ENCODE measurements at regions not wholly inside any gene's neighbourhood (a gene's known extent, or its start where the extent isn't known, plus 50 kb on each side); places are given as distances from the start of the nearest gene placed in this dataset.

DNA sequence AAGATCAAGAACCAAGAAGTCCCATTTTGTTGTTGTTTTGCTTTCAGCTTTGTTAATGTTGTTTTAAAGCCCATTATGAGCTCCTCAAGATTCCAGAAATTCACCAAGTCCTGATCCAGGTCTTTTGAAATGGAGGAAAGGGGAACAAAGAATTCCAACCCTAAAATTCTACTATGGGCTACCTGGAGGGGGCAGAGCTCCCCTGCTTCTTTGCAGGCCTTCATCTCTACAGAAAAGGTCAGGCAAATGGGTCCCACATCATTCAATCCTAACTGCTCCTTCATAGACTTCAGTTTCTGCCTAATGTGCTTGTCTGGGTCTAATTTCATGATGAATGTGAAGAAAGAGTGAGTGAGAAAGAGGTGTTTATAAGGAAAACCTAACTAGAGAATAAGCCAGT lies 375.5 kb downstream of the TOX3 start:
- Histone ChIP-seq H3K36me3 (ENCODE audit: control insufficient read depth, insufficient read depth, low read length) (no peaks in the 10 kb centered on the region), H3K27me3 (ENCODE audit: control insufficient read depth, insufficient read depth, low read length) (no peaks in the 10 kb centered on the region), H3K4me3 (ENCODE audit: low read depth, low read length) (no peak overlapping the region)
- ChIA-PET CTCF (interaction anchor here (2.1 kb wide), 1 partner anchor 20 kb away, joined by 5 read pairs; no protein-coding TSS in a partner anchor), POLR2A (no interaction called here)
- TF ChIP-seq, protein P1, sequence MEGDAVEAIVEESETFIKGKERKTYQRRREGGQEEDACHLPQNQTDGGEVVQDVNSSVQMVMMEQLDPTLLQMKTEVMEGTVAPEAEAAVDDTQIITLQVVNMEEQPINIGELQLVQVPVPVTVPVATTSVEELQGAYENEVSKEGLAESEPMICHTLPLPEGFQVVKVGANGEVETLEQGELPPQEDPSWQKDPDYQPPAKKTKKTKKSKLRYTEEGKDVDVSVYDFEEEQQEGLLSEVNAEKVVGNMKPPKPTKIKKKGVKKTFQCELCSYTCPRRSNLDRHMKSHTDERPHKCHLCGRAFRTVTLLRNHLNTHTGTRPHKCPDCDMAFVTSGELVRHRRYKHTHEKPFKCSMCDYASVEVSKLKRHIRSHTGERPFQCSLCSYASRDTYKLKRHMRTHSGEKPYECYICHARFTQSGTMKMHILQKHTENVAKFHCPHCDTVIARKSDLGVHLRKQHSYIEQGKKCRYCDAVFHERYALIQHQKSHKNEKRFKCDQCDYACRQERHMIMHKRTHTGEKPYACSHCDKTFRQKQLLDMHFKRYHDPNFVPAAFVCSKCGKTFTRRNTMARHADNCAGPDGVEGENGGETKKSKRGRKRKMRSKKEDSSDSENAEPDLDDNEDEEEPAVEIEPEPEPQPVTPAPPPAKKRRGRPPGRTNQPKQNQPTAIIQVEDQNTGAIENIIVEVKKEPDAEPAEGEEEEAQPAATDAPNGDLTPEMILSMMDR (IDR thresholded peaks at IDR 0.05; ENCODE audit: insufficient read depth, low read depth, low read length), result no peak
- no peak for DNase-seq (ENCODE audit: low read depth)

DNA sequence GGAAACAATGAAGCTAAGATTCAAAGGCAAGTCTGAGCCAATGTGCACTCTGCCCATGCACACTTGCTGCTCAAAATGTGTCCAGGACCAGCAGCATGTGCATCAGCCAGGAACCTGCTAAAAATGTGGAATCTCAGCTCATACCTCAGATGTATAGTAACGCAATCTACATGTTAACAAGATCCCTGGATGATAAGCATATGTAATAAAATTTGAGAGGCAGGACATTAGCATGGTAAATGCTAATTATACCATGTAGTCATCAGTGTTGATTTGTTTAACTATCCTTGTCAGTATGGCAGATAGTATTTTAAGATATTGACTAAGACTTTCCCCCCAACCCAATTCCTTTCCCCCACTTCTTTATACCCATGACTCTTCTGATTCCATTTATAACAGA lies 379.6 kb downstream of the TOX3 start:
- ChIA-PET CTCF (no interaction called here), POLR2A (no interaction called here)
- no peaks in the 10 kb centered on the region for H3K36me3 ChIP-seq (ENCODE audit: control insufficient read depth, insufficient read depth, low read length)
- TF ChIP-seq, protein P1 (IDR thresholded peaks at IDR 0.05; ENCODE audit: insufficient read depth, low read depth, low read length), result no peak
- no peak for DNase-seq (ENCODE audit: low read depth)
- no peaks in the 10 kb centered on the region for H3K27me3 ChIP-seq (ENCODE audit: control insufficient read depth, insufficient read depth, low read length)
- H3K4me3 ChIP-seq (ENCODE audit: low read depth, low read length), result no peak overlapping the region

DNA sequence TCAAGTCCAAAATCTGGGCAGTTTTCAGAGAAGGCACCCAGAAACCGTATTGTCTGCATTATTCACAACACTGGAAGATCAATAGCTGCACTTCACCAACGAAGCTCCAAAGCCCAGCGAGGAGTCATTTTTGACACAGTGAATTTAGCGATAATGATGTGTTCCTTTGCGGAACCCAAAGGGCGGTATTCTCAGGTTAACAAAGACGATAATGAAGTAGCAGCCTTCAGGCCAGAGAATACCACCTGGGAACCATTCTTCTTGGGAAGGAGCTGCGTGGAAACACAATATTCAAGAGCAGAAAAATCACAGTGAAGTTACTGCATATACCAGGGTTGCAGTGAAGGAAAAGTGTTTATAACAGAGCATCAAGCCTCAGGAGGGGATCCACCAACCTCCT lies 381.0 kb downstream of the TOX3 start:
- CTCF ChIA-PET, result no interaction called here
- POLR2A ChIA-PET, result no interaction called here

DNA sequence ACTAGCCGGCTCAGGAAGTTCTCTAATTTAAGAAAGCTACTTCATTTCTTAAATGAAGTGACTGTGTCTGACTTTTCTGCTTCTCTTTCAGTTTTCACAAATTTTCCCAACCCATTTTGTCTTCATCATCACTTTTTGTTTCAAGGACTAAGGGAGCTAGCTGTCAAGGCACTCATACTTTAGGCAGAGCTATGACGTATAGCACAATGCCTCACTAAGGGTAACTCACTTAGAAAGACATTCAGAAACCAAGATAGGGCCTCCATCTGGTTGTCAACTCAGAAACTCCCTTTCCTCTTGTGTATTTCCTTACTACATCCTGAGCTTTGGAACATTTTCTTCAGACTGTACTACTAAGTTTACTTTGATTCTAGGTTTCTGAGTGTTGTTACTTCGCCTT lies 397.9 kb downstream of the TOX3 start:
- ChIA-PET CTCF (interaction anchor here (0.7 kb wide), 1 partner anchor 333 kb away, joined by 3 read pairs; no protein-coding TSS in a partner anchor), POLR2A (no interaction called here)
- Histone ChIP-seq H3K36me3 (ENCODE audit: control insufficient read depth, insufficient read depth, low read length) (no peaks in the 10 kb centered on the region), H3K4me3 (ENCODE audit: low read depth, low read length) (no peak overlapping the region), H3K27me3 (ENCODE audit: control insufficient read depth, insufficient read depth, low read length) (no peaks in the 10 kb centered on the region)
- TF ChIP-seq, protein P1 (IDR thresholded peaks at IDR 0.05; ENCODE audit: insufficient read depth, low read depth, low read length), result no peak
- DNase-seq (ENCODE audit: low read depth), result no peak

More for the DNA sequence above, 381.0 kb downstream of the TOX3 start:
- TF ChIP-seq, protein P1 (IDR thresholded peaks at IDR 0.05; ENCODE audit: insufficient read depth, low read depth, low read length), result no peak
- H3K4me3 ChIP-seq (ENCODE audit: low read depth, low read length), result no peak overlapping the region
- H3K27me3 ChIP-seq (ENCODE audit: control insufficient read depth, insufficient read depth, low read length), result no peaks in the 10 kb centered on the region
- H3K36me3 ChIP-seq (ENCODE audit: control insufficient read depth, insufficient read depth, low read length), result no peaks in the 10 kb centered on the region
- DNase-seq (ENCODE audit: low read depth), result no peak

DNA sequence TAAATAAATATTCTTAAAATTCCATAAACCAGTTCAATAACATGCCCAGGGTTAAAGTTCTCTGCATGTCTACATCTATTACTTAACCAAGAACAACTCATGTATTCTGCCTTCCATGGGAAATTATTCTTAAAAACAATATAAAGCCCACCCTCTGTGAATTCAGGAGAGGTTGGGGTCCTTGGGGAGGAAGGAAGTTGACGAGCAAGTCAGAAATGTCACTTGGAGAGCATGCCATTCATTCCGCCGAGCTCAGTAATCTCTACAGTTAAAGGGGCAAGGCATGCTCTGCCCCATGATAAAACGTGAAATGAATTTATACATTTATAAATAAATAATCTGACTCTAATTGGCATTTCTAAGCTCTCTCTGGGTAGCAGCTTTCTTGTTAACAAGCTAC lies 405.1 kb downstream of the TOX3 start:
- ChIA-PET POLR2A (no interaction called here), CTCF (no interaction called here)
- no peak overlapping the region for H3K4me3 ChIP-seq (ENCODE audit: low read depth, low read length)
- H3K27me3 ChIP-seq (ENCODE audit: control insufficient read depth, insufficient read depth, low read length), result no peaks in the 10 kb centered on the region
- DNase-seq (ENCODE audit: low read depth), result no peak
- no peaks in the 10 kb centered on the region for H3K36me3 ChIP-seq (ENCODE audit: control insufficient read depth, insufficient read depth, low read length)
- TF ChIP-seq, protein P1 (IDR thresholded peaks at IDR 0.05; ENCODE audit: insufficient read depth, low read depth, low read length), result no peak

Data from BJ (cell line).